GM23338 (cell line): ENCODE measurements at regions not wholly inside any gene's neighbourhood (a gene's known extent, or its start where the extent isn't known, plus 50 kb on each side); places are given as distances from the start of the nearest gene placed in this dataset.

Source experiments
- ATAC-seq: fragments of 200-7000 bp; cut with Tn5 transposase; 3 replicates; pipeline ENCODE4 v1.9.1; 2020
- DNase-seq: peaks from one replicate; pipeline ENCODE4 v3.0.0-alpha.2; 2015; ENCODE audit warnings: low spot score
- H2AFZ ChIP-seq: fragments of 200-600 bp; sonication (generic); 2 replicates; pipeline ENCODE4 v1.8.0; 2016; ENCODE audit warnings: antibody characterized with exemption, mild to moderate bottlenecking, moderate library complexity
- H3F3A ChIP-seq: fragments of 200-600 bp; sonication (generic); replicated peaks from 2 replicates; pipeline ENCODE4 v1.8.0; 2017; ENCODE audit warnings: antibody characterized with exemption, mixed run types, low read depth
- H3K27ac ChIP-seq: fragments of 200-600 bp; sonication (generic); 2 replicates; pipeline ENCODE4 v1.6.1; 2016; ENCODE audit warnings: low read depth
- H3K27me3 ChIP-seq: fragments of 200-600 bp; sonication (generic); 2 replicates; pipeline ENCODE4 v1.8.0; 2016; ENCODE audit warnings: mild to moderate bottlenecking, mixed run types, moderate library complexity; ENCODE audit not compliant: insufficient read depth
- H3K36me3 ChIP-seq: fragments of 200-600 bp; sonication (generic); 2 replicates; pipeline ENCODE4 v1.8.0; 2016; ENCODE audit warnings: mild to moderate bottlenecking; ENCODE audit not compliant: insufficient read depth
- H3K4me1 ChIP-seq: fragments of 200-600 bp; sonication (generic); 2 replicates; pipeline ENCODE4 v1.8.0; 2016; ENCODE audit warnings: mild to moderate bottlenecking, moderate library complexity; ENCODE audit not compliant: insufficient read depth
- H3K4me2 ChIP-seq: fragments of 200-600 bp; sonication (generic); 2 replicates; pipeline ENCODE4 v1.7.1; 2017; ENCODE audit warnings: mixed run types
- H3K4me3 ChIP-seq: fragments of 200-600 bp; sonication (generic); 2 replicates; pipeline ENCODE4 v1.6.1; 2016; ENCODE audit warnings: mixed run types
- H3K79me2 ChIP-seq: fragments of 200-600 bp; sonication (generic); replicated peaks from 2 replicates; pipeline ENCODE4 v1.8.0; 2017; ENCODE audit warnings: mild to moderate bottlenecking; ENCODE audit not compliant: insufficient read depth
- H3K9me2 ChIP-seq: fragments of 200-600 bp; sonication (generic); 2 replicates; pipeline ENCODE4 v1.8.0; 2017; ENCODE audit not compliant: insufficient read depth
- H4K20me1 ChIP-seq: fragments of 200-600 bp; sonication (generic); replicated peaks from 2 replicates; pipeline ENCODE4 v1.8.0; 2017; ENCODE audit warnings: mild to moderate bottlenecking; ENCODE audit not compliant: insufficient read depth
- H3K27ac Mint-ChIP-seq: 2 replicates; pipeline ENCODE4 v1.8.0; 2020; ENCODE audit warnings: inconsistent platforms, mild to moderate bottlenecking, moderate library complexity, mixed read lengths
- H3K27me3 Mint-ChIP-seq: 3 replicates; pipeline ENCODE4 v1.8.0; 2022; ENCODE audit warnings: low read depth, mild to moderate bottlenecking, moderate library complexity, mixed read lengths, inconsistent platforms; ENCODE audit not compliant: insufficient read depth, poor library complexity
- H3K36me3 Mint-ChIP-seq: 3 replicates; pipeline ENCODE4 v1.8.0; 2021; ENCODE audit warnings: low read depth, mild to moderate bottlenecking, inconsistent platforms, moderate library complexity, mixed read lengths
- H3K4me1 Mint-ChIP-seq: 3 replicates; pipeline ENCODE4 v1.8.0; 2020; ENCODE audit warnings: mild to moderate bottlenecking, inconsistent platforms, mixed read lengths
- H3K4me3 Mint-ChIP-seq: 3 replicates; pipeline ENCODE4 v1.8.0; 2021; ENCODE audit warnings: moderate library complexity, mild to moderate bottlenecking, inconsistent platforms, mixed read lengths
- H3K9me3 Mint-ChIP-seq: 3 replicates; pipeline ENCODE4 v1.8.0; 2020; ENCODE audit warnings: moderate library complexity, mild to moderate bottlenecking, inconsistent platforms, mixed read lengths
- CREB1 ChIP-seq: fragments of 250-450 bp; sonication (Bioruptor Pico); IDR thresholded peaks from 2 replicates; pipeline ENCODE4 v1.5.0; 2020; ENCODE audit warnings: low read depth, mild to moderate bottlenecking, moderate library complexity
- CTCF ChIP-seq, 2 experiments: fragments of 200-600 bp in 1 of 2; sonication (generic) in 1 of 2; conservative IDR thresholded peaks; 2 replicates each; pipeline versions ENCODE4 v1.5.1 to v1.6.1; 2016 to 2017; ENCODE audit warnings: antibody characterized with exemption in 2 of 2, low read depth in 2 of 2, mild to moderate bottlenecking in 2 of 2, moderate library complexity in 1 of 2
- EZH2 ChIP-seq: fragments of 200-600 bp; sonication (generic); IDR thresholded peaks from one replicate; pipeline ENCODE4 v1.8.0; 2017; ENCODE audit warnings: antibody characterized with exemption, mild to moderate bottlenecking, low read depth; ENCODE audit not compliant: unreplicated experiment
- JUNB ChIP-seq: IDR thresholded peaks from one replicate; pipeline ENCODE4 v1.6.1; 2016; ENCODE audit warnings: antibody characterized with exemption; ENCODE audit not compliant: unreplicated experiment
- NANOG ChIP-seq: IDR thresholded peaks from 2 replicates; pipeline ENCODE4 v1.6.1; 2016; ENCODE audit warnings: antibody characterized with exemption, borderline replicate concordance
- REST ChIP-seq: IDR thresholded peaks from one replicate; pipeline ENCODE4 v1.6.1; 2018; ENCODE audit warnings: antibody characterized with exemption; ENCODE audit not compliant: unreplicated experiment
- STAT1 ChIP-seq: IDR thresholded peaks from one replicate; pipeline ENCODE4 v1.6.1; 2016; ENCODE audit warnings: antibody characterized with exemption; ENCODE audit not compliant: unreplicated experiment
- ZNF114 ChIP-seq: fragments of 250-450 bp; sonication (Bioruptor Pico); IDR thresholded peaks from 2 replicates; pipeline ENCODE4 v1.5.0; 2020; ENCODE audit warnings: mild to moderate bottlenecking, moderate library complexity
- ZNF331 ChIP-seq: fragments of 250-450 bp; sonication (Bioruptor Pico); IDR thresholded peaks from 2 replicates; pipeline ENCODE4 v1.5.0; 2020; ENCODE audit warnings: low read depth, mild to moderate bottlenecking, moderate library complexity
- TF ChIP-seq, protein P1 (sequence below): fragments of 250-450 bp; sonication (Bioruptor Pico); IDR thresholded peaks from 2 replicates; pipeline ENCODE4 v1.5.0; 2020; ENCODE audit warnings: mild to moderate bottlenecking, moderate library complexity

DNA sequence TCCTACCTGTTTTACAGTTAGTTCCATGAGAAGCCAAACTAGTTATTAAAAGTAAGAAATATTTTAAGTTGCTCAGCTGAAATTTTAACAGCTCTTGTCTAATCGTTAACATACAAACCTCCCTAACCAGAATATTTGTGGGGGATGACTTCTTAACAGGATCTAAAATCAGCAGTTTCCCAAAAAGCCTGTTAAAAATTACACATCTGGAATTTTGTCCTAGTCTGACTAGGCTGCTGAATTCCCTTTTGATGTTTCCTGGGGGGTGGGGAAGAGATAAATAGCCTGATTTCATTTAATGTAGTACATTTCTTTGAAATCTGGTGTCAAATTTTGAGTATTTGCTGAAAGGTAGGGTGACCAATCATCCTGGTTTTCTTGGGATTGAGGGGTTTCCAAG lies 78.8 kb upstream of the ARHGAP29 start (continued):
- TF ChIP-seq, protein P1, sequence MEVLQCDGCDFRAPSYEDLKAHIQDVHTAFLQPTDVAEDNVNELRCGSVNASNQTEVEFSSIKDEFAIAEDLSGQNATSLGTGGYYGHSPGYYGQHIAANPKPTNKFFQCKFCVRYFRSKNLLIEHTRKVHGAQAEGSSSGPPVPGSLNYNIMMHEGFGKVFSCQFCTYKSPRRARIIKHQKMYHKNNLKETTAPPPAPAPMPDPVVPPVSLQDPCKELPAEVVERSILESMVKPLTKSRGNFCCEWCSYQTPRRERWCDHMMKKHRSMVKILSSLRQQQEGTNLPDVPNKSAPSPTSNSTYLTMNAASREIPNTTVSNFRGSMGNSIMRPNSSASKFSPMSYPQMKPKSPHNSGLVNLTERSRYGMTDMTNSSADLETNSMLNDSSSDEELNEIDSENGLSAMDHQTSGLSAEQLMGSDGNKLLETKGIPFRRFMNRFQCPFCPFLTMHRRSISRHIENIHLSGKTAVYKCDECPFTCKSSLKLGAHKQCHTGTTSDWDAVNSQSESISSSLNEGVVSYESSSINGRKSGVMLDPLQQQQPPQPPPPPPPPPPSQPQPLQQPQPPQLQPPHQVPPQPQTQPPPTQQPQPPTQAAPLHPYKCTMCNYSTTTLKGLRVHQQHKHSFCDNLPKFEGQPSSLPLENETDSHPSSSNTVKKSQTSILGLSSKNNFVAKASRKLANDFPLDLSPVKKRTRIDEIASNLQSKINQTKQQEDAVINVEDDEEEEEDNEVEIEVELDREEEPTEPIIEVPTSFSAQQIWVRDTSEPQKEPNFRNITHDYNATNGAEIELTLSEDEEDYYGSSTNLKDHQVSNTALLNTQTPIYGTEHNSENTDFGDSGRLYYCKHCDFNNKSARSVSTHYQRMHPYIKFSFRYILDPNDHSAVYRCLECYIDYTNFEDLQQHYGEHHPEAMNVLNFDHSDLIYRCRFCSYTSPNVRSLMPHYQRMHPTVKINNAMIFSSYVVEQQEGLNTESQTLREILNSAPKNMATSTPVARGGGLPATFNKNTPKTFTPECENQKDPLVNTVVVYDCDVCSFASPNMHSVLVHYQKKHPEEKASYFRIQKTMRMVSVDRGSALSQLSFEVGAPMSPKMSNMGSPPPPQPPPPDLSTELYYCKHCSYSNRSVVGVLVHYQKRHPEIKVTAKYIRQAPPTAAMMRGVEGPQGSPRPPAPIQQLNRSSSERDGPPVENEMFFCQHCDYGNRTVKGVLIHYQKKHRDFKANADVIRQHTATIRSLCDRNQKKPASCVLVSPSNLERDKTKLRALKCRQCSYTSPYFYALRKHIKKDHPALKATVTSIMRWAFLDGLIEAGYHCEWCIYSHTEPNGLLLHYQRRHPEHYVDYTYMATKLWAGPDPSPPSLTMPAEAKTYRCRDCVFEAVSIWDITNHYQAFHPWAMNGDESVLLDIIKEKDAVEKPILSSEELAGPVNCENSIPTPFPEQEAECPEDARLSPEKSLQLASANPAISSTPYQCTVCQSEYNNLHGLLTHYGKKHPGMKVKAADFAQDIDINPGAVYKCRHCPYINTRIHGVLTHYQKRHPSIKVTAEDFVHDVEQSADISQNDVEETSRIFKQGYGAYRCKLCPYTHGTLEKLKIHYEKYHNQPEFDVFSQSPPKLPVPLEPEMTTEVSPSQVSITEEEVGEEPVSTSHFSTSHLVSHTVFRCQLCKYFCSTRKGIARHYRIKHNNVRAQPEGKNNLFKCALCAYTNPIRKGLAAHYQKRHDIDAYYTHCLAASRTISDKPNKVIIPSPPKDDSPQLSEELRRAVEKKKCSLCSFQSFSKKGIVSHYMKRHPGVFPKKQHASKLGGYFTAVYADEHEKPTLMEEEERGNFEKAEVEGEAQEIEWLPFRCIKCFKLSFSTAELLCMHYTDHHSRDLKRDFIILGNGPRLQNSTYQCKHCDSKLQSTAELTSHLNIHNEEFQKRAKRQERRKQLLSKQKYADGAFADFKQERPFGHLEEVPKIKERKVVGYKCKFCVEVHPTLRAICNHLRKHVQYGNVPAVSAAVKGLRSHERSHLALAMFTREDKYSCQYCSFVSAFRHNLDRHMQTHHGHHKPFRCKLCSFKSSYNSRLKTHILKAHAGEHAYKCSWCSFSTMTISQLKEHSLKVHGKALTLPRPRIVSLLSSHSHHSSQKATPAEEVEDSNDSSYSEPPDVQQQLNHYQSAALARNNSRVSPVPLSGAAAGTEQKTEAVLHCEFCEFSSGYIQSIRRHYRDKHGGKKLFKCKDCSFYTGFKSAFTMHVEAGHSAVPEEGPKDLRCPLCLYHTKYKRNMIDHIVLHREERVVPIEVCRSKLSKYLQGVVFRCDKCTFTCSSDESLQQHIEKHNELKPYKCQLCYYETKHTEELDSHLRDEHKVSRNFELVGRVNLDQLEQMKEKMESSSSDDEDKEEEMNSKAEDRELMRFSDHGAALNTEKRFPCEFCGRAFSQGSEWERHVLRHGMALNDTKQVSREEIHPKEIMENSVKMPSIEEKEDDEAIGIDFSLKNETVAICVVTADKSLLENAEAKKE (CRISPR knock-in tag) = no peak
- TF ChIP-seq CREB1 (CRISPR knock-in tag) (no peak), NANOG (no peak), CTCF (conservative IDR thresholded peaks at IDR 0.05; ENCODE audit: low read depth in 2 of 2) (no peak), EZH2 (no peak), ZNF331 (no peak), ZNF114 (no peak)

- no peaks in the 10 kb centered on the region for H3K36me3 Mint-ChIP-seq
- no peaks in the 10 kb centered on the region for H4K20me1 ChIP-seq
- peaks cover 3% of the 10 kb centered on the region for H3K27me3 Mint-ChIP-seq
- DNase-seq = peak; percentile 48
- peaks cover 24% of the 10 kb centered on the region for H3K4me1 ChIP-seq
- no peak overlapping the region for H3K4me3 ChIP-seq
- peak; percentile 70 for ATAC-seq
- H2AFZ ChIP-seq = no peak overlapping the region
- H3K4me1 Mint-ChIP-seq = peaks cover 29% of the 10 kb centered on the region
- peaks cover 10% of the 10 kb centered on the region for H3K9me2 ChIP-seq
- H3K4me3 Mint-ChIP-seq = no peak overlapping the region
- no peaks in the 10 kb centered on the region for H3K27me3 ChIP-seq
- no peaks in the 10 kb centered on the region; the same call in 1 of the 2 replicates for H3F3A ChIP-seq
- peak overlapping the region; percentile 76; the same call in 1 of the 2 replicates for H3K27ac Mint-ChIP-seq
- no peaks in the 10 kb centered on the region for H3K36me3 ChIP-seq
- H3K79me2 ChIP-seq = no peaks in the 10 kb centered on the region
- 0 out of 2 replicates have a peak overlapping the region, but pooled peaks have one; percentile 17 for H3K4me2 ChIP-seq
- H3K9me3 Mint-ChIP-seq = no peaks in the 10 kb centered on the region
- no peak overlapping the region for H3K27ac ChIP-seq
- TF ChIP-seq STAT1 (no peak), REST (no peak), ZNF114 (no peak), JUNB (no peak), CTCF (conservative IDR thresholded peaks at IDR 0.05; ENCODE audit: low read depth in 2 of 2) (no peak), EZH2 (no peak), CREB1 (CRISPR knock-in tag) (no peak)
Observed at GRCh38 chr1:94315552-94316116, 78.2 kb upstream of the ARHGAP29 start.
